GM23338 (cell line): ENCODE measurements at regions not wholly inside any gene's neighbourhood (a gene's known extent, or its start where the extent isn't known, plus 50 kb on each side); places are given as distances from the start of the nearest gene placed in this dataset.

Experiments used
- ATAC-seq: fragments of 200-7000 bp; cut with Tn5 transposase; 3 replicates; pipeline ENCODE4 v1.9.1; 2020
- DNase-seq: peaks from one replicate; pipeline ENCODE4 v3.0.0-alpha.2; 2015; ENCODE audit warnings: low spot score
- H2AFZ ChIP-seq: fragments of 200-600 bp; sonication (generic); 2 replicates; pipeline ENCODE4 v1.8.0; 2016; ENCODE audit warnings: antibody characterized with exemption, mild to moderate bottlenecking, moderate library complexity
- H3F3A ChIP-seq: fragments of 200-600 bp; sonication (generic); replicated peaks from 2 replicates; pipeline ENCODE4 v1.8.0; 2017; ENCODE audit warnings: antibody characterized with exemption, mixed run types, low read depth
- H3K27ac ChIP-seq: fragments of 200-600 bp; sonication (generic); 2 replicates; pipeline ENCODE4 v1.6.1; 2016; ENCODE audit warnings: low read depth
- H3K27me3 ChIP-seq: fragments of 200-600 bp; sonication (generic); 2 replicates; pipeline ENCODE4 v1.8.0; 2016; ENCODE audit warnings: mild to moderate bottlenecking, mixed run types, moderate library complexity; ENCODE audit not compliant: insufficient read depth
- H3K36me3 ChIP-seq: fragments of 200-600 bp; sonication (generic); 2 replicates; pipeline ENCODE4 v1.8.0; 2016; ENCODE audit warnings: mild to moderate bottlenecking; ENCODE audit not compliant: insufficient read depth
- H3K4me1 ChIP-seq: fragments of 200-600 bp; sonication (generic); 2 replicates; pipeline ENCODE4 v1.8.0; 2016; ENCODE audit warnings: mild to moderate bottlenecking, moderate library complexity; ENCODE audit not compliant: insufficient read depth
- H3K4me2 ChIP-seq: fragments of 200-600 bp; sonication (generic); 2 replicates; pipeline ENCODE4 v1.7.1; 2017; ENCODE audit warnings: mixed run types
- H3K4me3 ChIP-seq: fragments of 200-600 bp; sonication (generic); 2 replicates; pipeline ENCODE4 v1.6.1; 2016; ENCODE audit warnings: mixed run types
- H3K79me2 ChIP-seq: fragments of 200-600 bp; sonication (generic); replicated peaks from 2 replicates; pipeline ENCODE4 v1.8.0; 2017; ENCODE audit warnings: mild to moderate bottlenecking; ENCODE audit not compliant: insufficient read depth
- H3K9me2 ChIP-seq: fragments of 200-600 bp; sonication (generic); 2 replicates; pipeline ENCODE4 v1.8.0; 2017; ENCODE audit not compliant: insufficient read depth
- H4K20me1 ChIP-seq: fragments of 200-600 bp; sonication (generic); replicated peaks from 2 replicates; pipeline ENCODE4 v1.8.0; 2017; ENCODE audit warnings: mild to moderate bottlenecking; ENCODE audit not compliant: insufficient read depth
- H3K27ac Mint-ChIP-seq: 2 replicates; pipeline ENCODE4 v1.8.0; 2020; ENCODE audit warnings: inconsistent platforms, mild to moderate bottlenecking, moderate library complexity, mixed read lengths
- H3K27me3 Mint-ChIP-seq: 3 replicates; pipeline ENCODE4 v1.8.0; 2022; ENCODE audit warnings: low read depth, mild to moderate bottlenecking, moderate library complexity, mixed read lengths, inconsistent platforms; ENCODE audit not compliant: insufficient read depth, poor library complexity
- H3K36me3 Mint-ChIP-seq: 3 replicates; pipeline ENCODE4 v1.8.0; 2021; ENCODE audit warnings: low read depth, mild to moderate bottlenecking, inconsistent platforms, moderate library complexity, mixed read lengths
- H3K4me1 Mint-ChIP-seq: 3 replicates; pipeline ENCODE4 v1.8.0; 2020; ENCODE audit warnings: mild to moderate bottlenecking, inconsistent platforms, mixed read lengths
- H3K4me3 Mint-ChIP-seq: 3 replicates; pipeline ENCODE4 v1.8.0; 2021; ENCODE audit warnings: moderate library complexity, mild to moderate bottlenecking, inconsistent platforms, mixed read lengths
- H3K9me3 Mint-ChIP-seq: 3 replicates; pipeline ENCODE4 v1.8.0; 2020; ENCODE audit warnings: moderate library complexity, mild to moderate bottlenecking, inconsistent platforms, mixed read lengths
- CREB1 ChIP-seq: fragments of 250-450 bp; sonication (Bioruptor Pico); IDR thresholded peaks from 2 replicates; pipeline ENCODE4 v1.5.0; 2020; ENCODE audit warnings: low read depth, mild to moderate bottlenecking, moderate library complexity
- CTCF ChIP-seq, 2 experiments: fragments of 200-600 bp in 1 of 2; sonication (generic) in 1 of 2; conservative IDR thresholded peaks; 2 replicates each; pipeline versions ENCODE4 v1.5.1 to v1.6.1; 2016 to 2017; ENCODE audit warnings: antibody characterized with exemption in 2 of 2, low read depth in 2 of 2, mild to moderate bottlenecking in 2 of 2, moderate library complexity in 1 of 2
- ETS1 ChIP-seq: IDR thresholded peaks from 2 replicates; pipeline ENCODE4 v1.6.1; 2016; ENCODE audit warnings: antibody characterized with exemption
- EZH2 ChIP-seq: fragments of 200-600 bp; sonication (generic); IDR thresholded peaks from one replicate; pipeline ENCODE4 v1.8.0; 2017; ENCODE audit warnings: antibody characterized with exemption, mild to moderate bottlenecking, low read depth; ENCODE audit not compliant: unreplicated experiment
- EZH2phosphoT487 ChIP-seq: fragments of 200-600 bp; sonication (generic); IDR thresholded peaks from one replicate; pipeline ENCODE4 v1.8.1; 2018; ENCODE audit warnings: antibody characterized with exemption; ENCODE audit not compliant: unreplicated experiment
- JUNB ChIP-seq: IDR thresholded peaks from one replicate; pipeline ENCODE4 v1.6.1; 2016; ENCODE audit warnings: antibody characterized with exemption; ENCODE audit not compliant: unreplicated experiment
- NANOG ChIP-seq: IDR thresholded peaks from 2 replicates; pipeline ENCODE4 v1.6.1; 2016; ENCODE audit warnings: antibody characterized with exemption, borderline replicate concordance
- POLR2AphosphoS5 ChIP-seq: IDR thresholded peaks from 2 replicates; pipeline ENCODE4 v1.6.1; 2016; ENCODE audit warnings: antibody characterized with exemption, low read depth
- REST ChIP-seq: IDR thresholded peaks from one replicate; pipeline ENCODE4 v1.6.1; 2018; ENCODE audit warnings: antibody characterized with exemption; ENCODE audit not compliant: unreplicated experiment
- STAT1 ChIP-seq: IDR thresholded peaks from one replicate; pipeline ENCODE4 v1.6.1; 2016; ENCODE audit warnings: antibody characterized with exemption; ENCODE audit not compliant: unreplicated experiment
- ZNF114 ChIP-seq: fragments of 250-450 bp; sonication (Bioruptor Pico); IDR thresholded peaks from 2 replicates; pipeline ENCODE4 v1.5.0; 2020; ENCODE audit warnings: mild to moderate bottlenecking, moderate library complexity
- ZNF331 ChIP-seq: fragments of 250-450 bp; sonication (Bioruptor Pico); IDR thresholded peaks from 2 replicates; pipeline ENCODE4 v1.5.0; 2020; ENCODE audit warnings: low read depth, mild to moderate bottlenecking, moderate library complexity
- ZNF462 ChIP-seq: fragments of 250-450 bp; sonication (Bioruptor Pico); IDR thresholded peaks from 2 replicates; pipeline ENCODE4 v1.5.0; 2020; ENCODE audit warnings: mild to moderate bottlenecking, moderate library complexity

- peaks cover 8% of the 10 kb centered on the region; the same call in 1 of the 3 replicates for H3K9me3 Mint-ChIP-seq
- no peaks in the 10 kb centered on the region for H4K20me1 ChIP-seq
- DNase-seq (no peak), ATAC-seq (no peak)
- H3K27ac Mint-ChIP-seq = no peak overlapping the region
- H3K36me3 ChIP-seq = no peaks in the 10 kb centered on the region
- no peak overlapping the region for H3K4me3 Mint-ChIP-seq
- no peaks in the 10 kb centered on the region for H3F3A ChIP-seq
- H3K9me2 ChIP-seq = peaks cover 10% of the 10 kb centered on the region; the same call in 1 of the 2 replicates
- TF ChIP-seq ZNF331 (CRISPR knock-in tag) = no peak
- no peak for TF ChIP-seq STAT1
- TF ChIP-seq EZH2phosphoT487 = no peak
- TF ChIP-seq ZNF114 = no peak
- TF ChIP-seq EZH2 = no peak
- TF ChIP-seq JUNB = no peak
- no peak for TF ChIP-seq POLR2AphosphoS5
- TF ChIP-seq ETS1 = no peak
- no peak for TF ChIP-seq CREB1
- no peak for TF ChIP-seq CTCF (conservative IDR thresholded peaks at IDR 0.05; ENCODE audit: low read depth in 2 of 2)
- no peak for TF ChIP-seq ZNF462 (CRISPR knock-in tag)
- no peak for TF ChIP-seq REST
- no peak for TF ChIP-seq NANOG
- H3K27ac ChIP-seq = no peak overlapping the region
- H3K79me2 ChIP-seq = no peaks in the 10 kb centered on the region
- no peak overlapping the region for H2AFZ ChIP-seq
- no peak overlapping the region for H3K4me3 ChIP-seq
- H3K4me1 Mint-ChIP-seq = peaks cover 13% of the 10 kb centered on the region
- H3K4me1 ChIP-seq = peaks cover 11% of the 10 kb centered on the region
- H3K27me3 ChIP-seq = peaks cover 7% of the 10 kb centered on the region; the same call in 1 of the 2 replicates
- H3K27me3 Mint-ChIP-seq = peaks cover 3% of the 10 kb centered on the region
- H3K36me3 Mint-ChIP-seq = peaks cover 4% of the 10 kb centered on the region; the same call in 1 of the 3 replicates
- no peak overlapping the region for H3K4me2 ChIP-seq
Measured at GRCh38 chr16:63613701-63614100, 1508.2 kb downstream of the CDH11 start.
